MM.1S (cell line): ENCODE measurements at regions not wholly inside any gene's neighbourhood (a gene's known extent, or its start where the extent isn't known, plus 50 kb on each side); places are given as distances from the start of the nearest gene placed in this dataset.

ENCODE experiments used
- CTCF ChIP-seq: fragments of 300-600 bp; sonication (generic); IDR thresholded peaks from 2 replicates; pipeline ENCODE4 v1.5.1; 2016; ENCODE audit warnings: antibody characterized with exemption, low read length, mixed read lengths
- EZH2 ChIP-seq: fragments of 300-600 bp; sonication (generic); optimal IDR thresholded peaks from 2 replicates; pipeline ENCODE3; 2017; ENCODE audit warnings: low read depth, mild to moderate bottlenecking, antibody characterized with exemption, low read length, mixed read lengths
- EZH2phosphoT487 ChIP-seq: fragments of 300-600 bp; sonication (generic); IDR thresholded peaks from 2 replicates; pipeline ENCODE4 v1.6.1; 2018; ENCODE audit warnings: antibody characterized with exemption, low read length

- TF ChIP-seq EZH2 (no peak), CTCF (no peak), EZH2phosphoT487 (no peak)
Measured at GRCh38 chr15:25238716-25239470, 199.9 kb downstream of the UBE3A start.
